Lower leg skin (tissue), 3 donors: ENCODE measurements at regions not wholly inside any gene's neighbourhood (a gene's known extent, or its start where the extent isn't known, plus 50 kb on each side); places are given as distances from the start of the nearest gene placed in this dataset.

Experiments
- POLR2A ChIP-seq, 2 donors: fragments of 450-650 bp; IDR thresholded peaks; one replicate each; pipeline ENCODE4 v1.6.1; 2016 to 2017; ENCODE audit warnings: antibody characterized with exemption in 2 of 2, mild to moderate bottlenecking in 1 of 2, moderate library complexity in 1 of 2
- TF ChIP-seq, protein P1 (sequence below), 3 donors: fragments of 450-650 bp; IDR thresholded peaks; one replicate each; pipeline ENCODE4 v1.5.1; 2016; ENCODE audit warnings: antibody characterized with exemption in 3 of 3, mild to moderate bottlenecking in 3 of 3, moderate library complexity in 2 of 3

DNA sequence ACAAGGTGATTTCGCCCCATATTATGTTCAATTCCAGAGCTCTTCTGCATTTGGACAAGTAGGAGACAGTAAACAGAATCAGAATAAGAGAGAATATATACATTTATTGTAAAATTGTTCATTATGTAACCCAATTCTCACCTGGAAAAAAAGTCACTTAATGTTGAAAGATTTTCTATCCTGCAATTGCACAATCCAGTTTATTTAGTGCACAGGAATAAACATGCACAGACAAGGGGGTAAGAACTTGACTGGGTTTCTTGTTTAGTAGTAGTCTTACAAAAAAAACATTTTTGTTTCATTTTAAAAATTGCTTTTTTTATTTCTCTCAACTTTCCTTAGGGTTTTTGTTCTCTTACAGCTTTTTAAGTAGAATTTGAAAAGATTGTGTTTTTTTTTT lies 126.6 kb downstream of the SAMD9 start:
- TF ChIP-seq, protein P1, sequence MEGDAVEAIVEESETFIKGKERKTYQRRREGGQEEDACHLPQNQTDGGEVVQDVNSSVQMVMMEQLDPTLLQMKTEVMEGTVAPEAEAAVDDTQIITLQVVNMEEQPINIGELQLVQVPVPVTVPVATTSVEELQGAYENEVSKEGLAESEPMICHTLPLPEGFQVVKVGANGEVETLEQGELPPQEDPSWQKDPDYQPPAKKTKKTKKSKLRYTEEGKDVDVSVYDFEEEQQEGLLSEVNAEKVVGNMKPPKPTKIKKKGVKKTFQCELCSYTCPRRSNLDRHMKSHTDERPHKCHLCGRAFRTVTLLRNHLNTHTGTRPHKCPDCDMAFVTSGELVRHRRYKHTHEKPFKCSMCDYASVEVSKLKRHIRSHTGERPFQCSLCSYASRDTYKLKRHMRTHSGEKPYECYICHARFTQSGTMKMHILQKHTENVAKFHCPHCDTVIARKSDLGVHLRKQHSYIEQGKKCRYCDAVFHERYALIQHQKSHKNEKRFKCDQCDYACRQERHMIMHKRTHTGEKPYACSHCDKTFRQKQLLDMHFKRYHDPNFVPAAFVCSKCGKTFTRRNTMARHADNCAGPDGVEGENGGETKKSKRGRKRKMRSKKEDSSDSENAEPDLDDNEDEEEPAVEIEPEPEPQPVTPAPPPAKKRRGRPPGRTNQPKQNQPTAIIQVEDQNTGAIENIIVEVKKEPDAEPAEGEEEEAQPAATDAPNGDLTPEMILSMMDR (IDR thresholded peaks at IDR 0.05): no peak
- TF ChIP-seq POLR2A (IDR thresholded peaks at IDR 0.05): no peak
